SJSA1 (cell line): ENCODE measurements at regions not wholly inside any gene's neighbourhood (a gene's known extent, or its start where the extent isn't known, plus 50 kb on each side); places are given as distances from the start of the nearest gene placed in this dataset.
"Not testable (repeated sequence)": the region's sequence is repeated elsewhere in the genome, so short reads cannot be mapped to it uniquely, and the experiment has no call there.

Experiments used
- DNase-seq, 2 experiments: peaks; one replicate each; pipeline ENCODE4 v3.0.0-alpha.2; 2015 to 2020; ENCODE audit warnings: low spot score in 2 of 2, low read depth in 1 of 2
- H3K27ac ChIP-seq: fragments of 250-450 bp; sonication (Bioruptor Pico); 2 replicates; pipeline ENCODE4 v1.5.1; 2020; ENCODE audit warnings: mild to moderate bottlenecking, moderate library complexity
- H3K27me3 ChIP-seq: fragments of 250-450 bp; sonication (Bioruptor Pico); replicated peaks from 2 replicates; pipeline ENCODE4 v1.5.1; 2020; ENCODE audit warnings: mild to moderate bottlenecking, moderate library complexity
- H3K36me3 ChIP-seq: fragments of 250-450 bp; sonication (Bioruptor Pico); 2 replicates; pipeline ENCODE4 v1.5.1; 2020; ENCODE audit warnings: mild to moderate bottlenecking
- H3K4me1 ChIP-seq: fragments of 250-450 bp; sonication (Bioruptor Pico); replicated peaks from 2 replicates; pipeline ENCODE4 v1.6.1; 2021; ENCODE audit warnings: mild to moderate bottlenecking
- H3K4me3 ChIP-seq: fragments of 250-450 bp; sonication (Bioruptor Pico); 2 replicates; pipeline ENCODE4 v1.5.1; 2020; ENCODE audit warnings: mild to moderate bottlenecking
- H3K9me3 ChIP-seq: fragments of 250-450 bp; sonication (Bioruptor Pico); replicated peaks from 2 replicates; pipeline ENCODE4 v1.5.1; 2020; ENCODE audit warnings: mild to moderate bottlenecking

DNA sequence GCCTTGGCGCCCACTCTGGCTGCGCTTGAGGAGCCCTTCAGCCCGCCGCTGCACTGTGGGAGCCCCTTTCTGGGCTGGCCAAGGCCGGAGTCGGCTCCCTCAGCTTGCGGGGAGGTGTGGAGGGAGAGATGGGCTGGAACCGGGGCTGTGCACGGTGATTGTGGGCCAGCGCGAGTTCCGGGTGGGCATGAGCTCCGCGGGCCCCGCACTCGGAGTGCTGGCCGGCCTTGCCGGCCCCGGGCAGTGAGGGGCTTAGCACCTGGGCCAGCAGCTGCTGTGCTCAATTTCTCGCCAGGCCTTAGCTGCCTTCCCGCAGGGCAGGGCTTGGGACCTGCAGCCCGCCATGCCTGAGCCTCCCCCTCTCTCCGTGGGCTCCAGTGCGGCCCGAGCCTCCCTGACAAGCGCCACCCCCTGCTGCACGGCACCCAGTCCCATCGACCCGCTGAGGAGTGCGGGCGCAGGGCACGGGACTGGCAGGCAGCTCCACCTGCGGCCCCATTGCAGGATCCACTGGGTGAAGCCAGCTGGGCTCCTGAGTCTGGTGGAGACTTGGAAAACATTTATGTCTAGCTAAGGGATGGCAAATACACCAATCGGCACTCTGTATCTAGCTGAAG lies 643.6 kb upstream of the CPEB2 start:
- not testable (repeated sequence) for H3K4me1 ChIP-seq, H3K27me3 ChIP-seq, H3K36me3 ChIP-seq, H3K27ac ChIP-seq, DNase-seq, H3K4me3 ChIP-seq, H3K9me3 ChIP-seq

DNA sequence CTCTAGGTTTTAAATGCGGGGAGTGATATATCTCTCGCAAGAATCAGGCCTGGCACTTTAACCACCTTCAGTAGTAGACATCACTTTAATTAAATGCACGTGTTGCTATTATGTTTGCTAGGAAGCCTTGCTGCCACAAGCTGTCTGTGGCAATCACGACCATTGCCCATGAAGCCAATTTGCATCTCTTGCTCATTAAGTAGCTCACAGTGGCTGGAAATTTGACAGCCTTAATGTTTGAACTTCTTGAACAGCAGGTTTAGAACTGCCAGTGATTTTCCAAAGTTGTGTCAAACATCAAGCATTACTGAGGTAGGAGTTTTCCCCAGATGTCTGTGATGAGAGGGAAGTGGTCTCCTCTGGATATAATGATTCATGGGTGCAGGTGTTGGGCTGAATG lies 642.3 kb upstream of the CPEB2 start:
- no peak for DNase-seq
- H3K9me3 ChIP-seq = no peaks in the 10 kb centered on the region
- no peak overlapping the region for H3K4me3 ChIP-seq
- no peak overlapping the region for H3K27ac ChIP-seq
- H3K27me3 ChIP-seq = no peaks in the 10 kb centered on the region
- H3K36me3 ChIP-seq = no peaks in the 10 kb centered on the region
- H3K4me1 ChIP-seq = no peaks in the 10 kb centered on the region

- Histone ChIP-seq H3K27ac (no peak overlapping the region), H3K4me3 (no peak overlapping the region), H3K9me3 (no peaks in the 10 kb centered on the region), H3K27me3 (no peaks in the 10 kb centered on the region), H3K4me1 (no peaks in the 10 kb centered on the region), H3K36me3 (no peaks in the 10 kb centered on the region)
- no peak for DNase-seq
Measured at GRCh38 chr4:14361084-14361483, 641.2 kb upstream of the CPEB2 start.

DNA sequence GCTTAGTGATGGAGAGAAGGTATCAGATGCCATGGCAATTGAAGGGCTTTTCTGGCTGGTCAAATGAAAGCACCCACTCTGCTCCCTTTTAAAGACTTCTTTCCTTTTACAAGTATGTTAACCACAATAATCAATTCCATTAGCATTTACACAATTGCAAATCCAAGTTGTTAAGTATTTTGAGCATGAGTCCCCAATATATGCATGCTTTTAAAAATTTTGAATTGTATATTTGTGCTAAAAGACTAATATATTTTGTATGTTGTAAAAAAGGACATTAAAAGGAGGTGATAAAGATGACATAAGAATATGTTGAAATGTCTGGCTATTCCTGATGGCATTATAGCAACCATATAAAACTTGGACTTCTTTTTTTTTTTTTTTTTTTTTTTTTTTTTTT lies 639.9 kb upstream of the CPEB2 start:
- Histone ChIP-seq H3K36me3 (no peaks in the 10 kb centered on the region), H3K4me3 (no peak overlapping the region), H3K4me1 (no peaks in the 10 kb centered on the region), H3K27ac (no peak overlapping the region), H3K27me3 (no peaks in the 10 kb centered on the region), H3K9me3 (no peaks in the 10 kb centered on the region)
- no peak for DNase-seq

- Histone ChIP-seq H3K9me3 (no peaks in the 10 kb centered on the region), H3K4me3 (no peak overlapping the region), H3K27ac (no peak overlapping the region), H3K27me3 (no peaks in the 10 kb centered on the region), H3K36me3 (no peaks in the 10 kb centered on the region), H3K4me1 (no peaks in the 10 kb centered on the region)
- no peak for DNase-seq
Measured at GRCh38 chr4:14364953-14365536, 637.2 kb upstream of the CPEB2 start.

GRCh38 chr4:14368391-14368790 lies 633.9 kb upstream of the CPEB2 start:
- Histone ChIP-seq H3K27me3 (no peaks in the 10 kb centered on the region), H3K36me3 (no peaks in the 10 kb centered on the region), H3K27ac (no peak overlapping the region), H3K9me3 (no peaks in the 10 kb centered on the region), H3K4me3 (no peak overlapping the region), H3K4me1 (no peaks in the 10 kb centered on the region)
- DNase-seq = no peak

GRCh38 chr4:14371131-14371530 lies 631.1 kb upstream of the CPEB2 start:
- H3K27ac ChIP-seq = no peak overlapping the region
- no peaks in the 10 kb centered on the region for H3K36me3 ChIP-seq
- DNase-seq = no peak
- H3K27me3 ChIP-seq = no peaks in the 10 kb centered on the region
- H3K4me1 ChIP-seq = no peaks in the 10 kb centered on the region
- H3K9me3 ChIP-seq = no peaks in the 10 kb centered on the region
- no peak overlapping the region for H3K4me3 ChIP-seq

DNA sequence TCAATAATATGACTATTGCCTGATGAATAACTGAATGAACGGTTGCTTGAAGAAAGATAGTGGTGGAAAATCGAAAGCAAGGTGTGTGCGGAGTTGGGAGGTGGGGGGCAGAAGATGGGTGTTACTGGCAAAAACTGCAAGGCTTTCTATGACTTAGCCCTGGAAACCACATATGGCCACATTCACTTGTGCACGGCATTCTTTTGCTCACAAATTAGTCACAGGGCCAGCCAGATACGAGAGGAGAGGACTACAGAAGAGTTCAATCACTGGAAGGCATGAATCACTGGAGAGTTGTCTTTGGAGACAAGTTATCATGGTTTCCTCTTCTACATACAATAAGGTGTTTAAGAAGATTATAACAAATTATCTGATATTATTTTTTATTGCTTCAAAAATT lies 626.5 kb upstream of the CPEB2 start:
- Histone ChIP-seq H3K4me3 (no peak overlapping the region), H3K4me1 (no peaks in the 10 kb centered on the region), H3K27me3 (no peaks in the 10 kb centered on the region), H3K9me3 (no peaks in the 10 kb centered on the region), H3K36me3 (no peaks in the 10 kb centered on the region), H3K27ac (no peak overlapping the region)
- DNase-seq = no peak

- no peaks in the 10 kb centered on the region for H3K4me1 ChIP-seq
- H3K36me3 ChIP-seq = no peaks in the 10 kb centered on the region
- DNase-seq = no peak
- no peaks in the 10 kb centered on the region for H3K9me3 ChIP-seq
- H3K27ac ChIP-seq = no peak overlapping the region
- H3K27me3 ChIP-seq = no peaks in the 10 kb centered on the region
- no peak overlapping the region for H3K4me3 ChIP-seq
Measured at GRCh38 chr4:14379183-14379582, 623.1 kb upstream of the CPEB2 start.

DNA sequence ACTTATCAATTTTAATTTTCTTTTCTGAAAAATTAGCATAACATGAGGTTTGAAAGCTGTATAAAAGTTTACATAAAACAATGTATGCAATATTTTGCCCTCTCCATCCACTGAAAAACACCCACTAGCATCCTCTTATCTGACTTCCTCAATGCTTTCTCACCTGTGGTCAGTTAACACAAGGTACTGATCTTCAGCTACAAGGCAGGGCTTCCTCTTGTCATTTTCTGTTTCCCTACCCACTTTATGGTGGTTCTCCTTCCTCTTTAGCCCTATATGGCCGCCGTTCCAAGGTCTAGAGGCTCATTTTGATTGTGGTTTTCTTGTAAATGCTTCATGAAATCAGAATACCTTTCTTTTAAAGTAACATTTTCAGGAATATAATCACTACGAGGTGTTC lies 618.6 kb upstream of the CPEB2 start:
- Histone ChIP-seq H3K9me3 (no peaks in the 10 kb centered on the region), H3K36me3 (no peaks in the 10 kb centered on the region), H3K4me1 (no peaks in the 10 kb centered on the region), H3K4me3 (no peak overlapping the region), H3K27ac (no peak overlapping the region), H3K27me3 (no peaks in the 10 kb centered on the region)
- no peak for DNase-seq

DNA sequence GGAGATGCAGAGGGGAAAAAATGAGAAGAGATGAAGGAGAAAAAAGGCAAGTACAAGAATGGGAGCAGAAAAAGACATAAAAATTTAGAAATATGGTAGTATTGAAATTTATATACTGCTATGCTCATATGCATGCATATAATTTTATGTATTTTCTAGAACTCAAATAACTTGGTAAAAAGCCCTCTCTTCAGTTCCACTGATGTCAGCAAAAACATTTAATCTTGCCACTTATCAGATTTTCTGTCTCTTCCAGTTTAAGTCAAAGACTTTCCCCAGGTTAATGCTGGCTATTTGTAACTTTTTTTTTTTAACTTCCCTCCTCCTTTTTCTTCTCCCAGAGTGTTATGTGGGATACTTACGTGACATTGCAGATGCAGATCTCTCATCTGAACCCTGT lies 617.5 kb upstream of the CPEB2 start:
- no peak for DNase-seq
- H3K36me3 ChIP-seq = no peaks in the 10 kb centered on the region
- H3K4me1 ChIP-seq = no peaks in the 10 kb centered on the region
- H3K27ac ChIP-seq = no peak overlapping the region
- H3K27me3 ChIP-seq = no peaks in the 10 kb centered on the region
- no peaks in the 10 kb centered on the region for H3K9me3 ChIP-seq
- no peak overlapping the region for H3K4me3 ChIP-seq

DNA sequence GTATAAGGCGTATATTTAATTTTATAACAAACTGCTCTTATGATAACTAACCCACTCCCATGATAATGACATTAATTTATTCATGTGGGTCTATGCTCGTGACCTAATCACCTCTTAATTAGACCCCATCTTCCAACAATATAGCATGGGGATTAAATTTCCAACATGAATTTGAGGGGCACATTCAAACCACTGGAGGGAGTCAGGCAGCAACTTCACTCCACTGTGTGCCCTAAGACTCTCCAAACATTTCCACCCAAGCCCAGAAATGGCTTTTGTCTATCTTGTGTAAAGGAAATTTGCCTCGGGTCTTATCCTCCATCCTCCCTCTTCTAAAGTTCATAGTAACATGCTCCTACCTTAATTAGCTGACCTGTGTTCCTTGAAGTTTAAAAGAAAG lies 616.1 kb upstream of the CPEB2 start:
- Histone ChIP-seq H3K4me1 (no peaks in the 10 kb centered on the region), H3K9me3 (no peaks in the 10 kb centered on the region), H3K27ac (no peak overlapping the region), H3K4me3 (no peak overlapping the region), H3K36me3 (no peaks in the 10 kb centered on the region), H3K27me3 (no peaks in the 10 kb centered on the region)
- no peak for DNase-seq

DNA sequence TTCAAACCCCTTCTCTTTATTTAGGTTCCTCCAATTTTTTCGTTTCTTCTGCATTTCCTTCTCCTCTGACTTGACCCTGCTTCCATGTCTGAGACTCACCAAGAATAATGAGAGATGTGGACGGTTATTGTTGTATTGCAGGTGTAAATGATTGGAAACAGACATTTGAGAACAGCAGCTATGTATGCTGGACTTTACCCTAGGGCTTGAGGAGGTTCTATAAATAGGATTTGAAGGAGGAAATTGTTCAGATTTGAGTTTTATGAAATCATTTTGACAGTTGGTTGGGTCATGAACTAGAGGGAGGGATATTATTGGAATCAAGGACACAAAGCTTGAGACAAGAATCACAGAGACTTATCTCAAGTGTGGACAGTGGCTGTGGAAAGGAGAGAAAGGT lies 614.6 kb upstream of the CPEB2 start:
- H3K9me3 ChIP-seq = no peaks in the 10 kb centered on the region
- no peak overlapping the region for H3K4me3 ChIP-seq
- H3K36me3 ChIP-seq = no peaks in the 10 kb centered on the region
- no peak for DNase-seq
- H3K27ac ChIP-seq = no peak overlapping the region
- no peaks in the 10 kb centered on the region for H3K4me1 ChIP-seq
- H3K27me3 ChIP-seq = no peaks in the 10 kb centered on the region

- Histone ChIP-seq H3K27ac (no peak overlapping the region), H3K27me3 (no peaks in the 10 kb centered on the region), H3K4me3 (no peak overlapping the region), H3K4me1 (no peaks in the 10 kb centered on the region), H3K9me3 (no peaks in the 10 kb centered on the region), H3K36me3 (no peaks in the 10 kb centered on the region)
- no peak for DNase-seq
Measured at GRCh38 chr4:14392378-14392777, 609.9 kb upstream of the CPEB2 start.

DNA sequence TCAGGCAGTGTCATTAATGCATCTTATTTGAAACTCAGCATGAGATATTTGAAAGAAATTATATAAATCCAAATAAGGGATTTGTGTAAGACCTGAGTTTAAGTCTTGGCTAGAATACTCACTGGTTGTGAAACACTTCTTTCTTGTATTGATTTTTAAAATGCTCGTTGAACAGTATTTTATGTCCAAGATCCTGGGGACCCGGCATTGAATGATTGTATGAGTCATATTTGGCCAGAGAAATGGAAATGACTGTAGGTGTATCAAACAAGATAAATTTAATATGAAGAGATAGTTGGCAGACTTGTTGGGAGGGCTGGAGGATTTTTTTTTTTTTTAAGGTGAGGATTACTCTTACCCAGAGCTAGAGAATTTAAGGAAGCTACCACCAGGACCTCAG lies 606.1 kb upstream of the CPEB2 start:
- H3K36me3 ChIP-seq = no peaks in the 10 kb centered on the region
- no peak for DNase-seq
- H3K27ac ChIP-seq = no peak overlapping the region
- no peaks in the 10 kb centered on the region for H3K27me3 ChIP-seq
- no peaks in the 10 kb centered on the region for H3K4me1 ChIP-seq
- no peaks in the 10 kb centered on the region for H3K9me3 ChIP-seq
- H3K4me3 ChIP-seq = no peak overlapping the region
